ENCODE measurements at regions not wholly inside any gene's neighbourhood (a gene's known extent, or its start where the extent isn't known, plus 50 kb on each side); places are given as distances from the start of the nearest gene placed in this dataset.

DNA sequence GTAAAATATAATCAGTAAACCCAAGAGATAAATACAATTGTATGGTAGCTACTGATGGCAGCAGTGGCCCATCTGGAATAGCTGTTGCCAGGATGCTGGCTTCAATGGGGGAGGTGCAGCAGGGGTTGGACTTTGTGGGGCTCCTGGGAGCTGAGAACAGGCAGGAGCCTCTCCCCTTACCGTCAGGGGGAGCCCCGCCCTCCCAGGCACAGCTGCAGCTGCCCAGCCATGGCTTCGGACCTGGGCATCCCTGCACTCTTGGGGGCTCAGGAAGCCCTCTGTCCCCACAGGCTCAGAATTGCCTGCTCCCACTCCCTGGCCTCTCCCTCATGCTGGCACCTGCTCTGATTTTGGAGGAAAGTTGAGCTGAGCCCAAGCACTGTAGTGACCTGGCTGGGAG lies 741.1 kb downstream of the CDH11 start:
- intact Hi-C loops (cut with DNase I; ENCODE audit: low total_unique reads): no loop called here
- TF ChIP-seq CTCF (IDR thresholded peaks at IDR 0.05): no peak
- no peak for TF ChIP-seq POLR2A (IDR thresholded peaks at IDR 0.05)
- Histone ChIP-seq H3K27me3 (no peaks in the 10 kb centered on the region), H3K4me1 (no peaks in the 10 kb centered on the region), H3K4me3 (no peak overlapping the region), H3K36me3 (no peaks in the 10 kb centered on the region), H3K9me3 (no peaks in the 10 kb centered on the region), H3K27ac (no peak overlapping the region)
- DNase-seq: no peak

- TF ChIP-seq CTCF (IDR thresholded peaks at IDR 0.05) (no peak), POLR2A (IDR thresholded peaks at IDR 0.05) (no peak)
- Histone ChIP-seq H3K27me3 (no peaks in the 10 kb centered on the region), H3K4me3 (no peak overlapping the region), H3K9me3 (no peaks in the 10 kb centered on the region), H3K36me3 (no peaks in the 10 kb centered on the region), H3K4me1 (no peaks in the 10 kb centered on the region), H3K27ac (no peak overlapping the region)
- intact Hi-C loops (cut with DNase I; ENCODE audit: low total_unique reads): no loop called here
- DNase-seq: no peak
Observed at GRCh38 chr16:64375391-64375980, 746.4 kb downstream of the CDH11 start.

GRCh38 chr16:64370112-64370511 lies 751.8 kb downstream of the CDH11 start:
- Histone ChIP-seq H3K27me3 (no peaks in the 10 kb centered on the region), H3K9me3 (no peaks in the 10 kb centered on the region), H3K4me1 (no peaks in the 10 kb centered on the region), H3K27ac (no peak overlapping the region), H3K36me3 (no peaks in the 10 kb centered on the region), H3K4me3 (no peak overlapping the region)
- TF ChIP-seq POLR2A (IDR thresholded peaks at IDR 0.05) (no peak), CTCF (IDR thresholded peaks at IDR 0.05) (no peak)
- intact Hi-C loops (cut with DNase I; ENCODE audit: low total_unique reads): no loop called here
- DNase-seq: no peak

DNA sequence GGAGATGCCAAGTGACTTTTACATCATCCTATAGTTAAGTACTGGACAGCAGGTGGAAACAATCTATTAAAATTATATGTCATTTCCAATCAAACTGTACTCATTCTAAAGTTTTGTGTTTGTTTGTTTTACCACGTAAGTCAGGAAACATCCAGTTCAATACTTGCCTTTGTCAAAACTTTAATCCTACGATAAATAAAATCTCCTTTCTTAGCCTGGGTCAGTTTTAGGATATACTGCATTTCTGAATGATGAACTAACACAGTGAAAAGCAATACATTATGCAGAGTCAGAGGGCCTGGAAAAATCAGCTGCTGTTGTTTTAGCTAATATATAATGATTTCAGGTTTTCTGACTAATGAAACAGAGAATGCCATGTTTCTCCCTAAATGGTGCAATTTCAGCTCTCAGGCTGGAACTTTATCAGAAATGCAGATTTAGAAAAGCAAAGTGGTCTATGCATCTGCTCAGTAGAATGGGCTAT lies 756.4 kb downstream of the CDH11 start:
- H3K27ac ChIP-seq: no peak overlapping the region
- intact Hi-C loops (cut with DNase I; ENCODE audit: low total_unique reads): no loop called here
- no peaks in the 10 kb centered on the region for H3K4me1 ChIP-seq
- TF ChIP-seq CTCF (IDR thresholded peaks at IDR 0.05): no peak
- TF ChIP-seq POLR2A (IDR thresholded peaks at IDR 0.05): no peak
- no peak overlapping the region for H3K4me3 ChIP-seq
- DNase-seq: no peak
- H3K9me3 ChIP-seq: no peaks in the 10 kb centered on the region
- no peaks in the 10 kb centered on the region for H3K36me3 ChIP-seq
- no peaks in the 10 kb centered on the region for H3K27me3 ChIP-seq

GRCh38 chr16:64364894-64365293 lies 757.0 kb downstream of the CDH11 start:
- Histone ChIP-seq H3K4me3 (no peak overlapping the region), H3K27ac (no peak overlapping the region), H3K9me3 (no peaks in the 10 kb centered on the region), H3K36me3 (no peaks in the 10 kb centered on the region), H3K4me1 (no peaks in the 10 kb centered on the region), H3K27me3 (no peaks in the 10 kb centered on the region)
- no peak for TF ChIP-seq POLR2A (IDR thresholded peaks at IDR 0.05)
- TF ChIP-seq CTCF (IDR thresholded peaks at IDR 0.05): no peak
- no peak for DNase-seq
- intact Hi-C loops (cut with DNase I; ENCODE audit: low total_unique reads): no loop called here

Measured in uterus (tissue), 3 donors.